HFFc6 (cell line): ENCODE measurements at regions not wholly inside any gene's neighbourhood (a gene's known extent, or its start where the extent isn't known, plus 50 kb on each side); places are given as distances from the start of the nearest gene placed in this dataset.

Experiments used
- DNase-seq: peaks from one replicate; pipeline ENCODE4 v3.0.0-alpha.2; 2018
- H3K27ac Mint-ChIP-seq: 2 replicates; pipeline ENCODE4 v1.8.0; 2020; ENCODE audit warnings: mild to moderate bottlenecking, mixed read lengths
- H3K27me3 Mint-ChIP-seq: 2 replicates; pipeline ENCODE4 v1.8.0; 2021; ENCODE audit warnings: mild to moderate bottlenecking, moderate library complexity, mixed read lengths; ENCODE audit not compliant: insufficient read depth
- H3K36me3 Mint-ChIP-seq: 2 replicates; pipeline ENCODE4 v1.8.0; 2021; ENCODE audit warnings: low read depth, mixed read lengths
- H3K4me1 Mint-ChIP-seq: 2 replicates; pipeline ENCODE4 v1.8.0; 2020; ENCODE audit warnings: low read depth, mixed read lengths
- H3K4me3 Mint-ChIP-seq: 2 replicates; pipeline ENCODE4 v1.8.0; 2020; ENCODE audit warnings: mild to moderate bottlenecking, moderate library complexity, mixed read lengths
- H3K9me3 Mint-ChIP-seq: 2 replicates; pipeline ENCODE4 v1.8.0; 2020; ENCODE audit warnings: mild to moderate bottlenecking, mixed read lengths
- TF ChIP-seq, protein P1 (sequence below): fragments of 200-600 bp; sonication (generic); IDR thresholded peaks from 2 replicates; pipeline ENCODE4 v1.5.0; 2021; ENCODE audit warnings: antibody characterized with exemption, mild to moderate bottlenecking

DNA sequence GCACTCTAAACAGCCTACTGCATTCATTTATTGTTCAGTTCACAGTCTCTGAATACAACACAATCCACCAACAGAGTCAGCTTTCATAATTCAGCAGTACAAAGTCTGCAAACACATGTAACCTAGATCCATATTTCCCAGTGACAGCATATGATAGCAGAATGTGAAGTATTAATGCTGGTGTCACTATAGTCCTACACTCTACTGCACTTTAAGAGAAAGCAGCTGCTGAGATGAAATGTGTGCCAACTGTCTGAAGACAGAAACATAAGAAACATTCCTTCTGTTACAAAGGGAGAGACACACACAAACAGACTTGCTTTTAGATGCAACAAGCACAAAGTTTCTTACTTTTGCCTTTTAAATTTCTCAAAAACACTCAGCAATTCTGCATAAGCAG is 441.8 kb downstream of the ZEB2 start:
- Mint-ChIP-seq H3K27ac (peak overlapping the region; percentile 73), H3K4me3 (peak overlapping the region; percentile 17; the same call in 1 of the 2 replicates), H3K9me3 (no peaks in the 10 kb centered on the region), H3K27me3 (no peaks in the 10 kb centered on the region; the same call in 1 of the 2 replicates), H3K36me3 (no peaks in the 10 kb centered on the region), H3K4me1 (peaks cover 61% of the 10 kb centered on the region)
- TF ChIP-seq, protein P1, sequence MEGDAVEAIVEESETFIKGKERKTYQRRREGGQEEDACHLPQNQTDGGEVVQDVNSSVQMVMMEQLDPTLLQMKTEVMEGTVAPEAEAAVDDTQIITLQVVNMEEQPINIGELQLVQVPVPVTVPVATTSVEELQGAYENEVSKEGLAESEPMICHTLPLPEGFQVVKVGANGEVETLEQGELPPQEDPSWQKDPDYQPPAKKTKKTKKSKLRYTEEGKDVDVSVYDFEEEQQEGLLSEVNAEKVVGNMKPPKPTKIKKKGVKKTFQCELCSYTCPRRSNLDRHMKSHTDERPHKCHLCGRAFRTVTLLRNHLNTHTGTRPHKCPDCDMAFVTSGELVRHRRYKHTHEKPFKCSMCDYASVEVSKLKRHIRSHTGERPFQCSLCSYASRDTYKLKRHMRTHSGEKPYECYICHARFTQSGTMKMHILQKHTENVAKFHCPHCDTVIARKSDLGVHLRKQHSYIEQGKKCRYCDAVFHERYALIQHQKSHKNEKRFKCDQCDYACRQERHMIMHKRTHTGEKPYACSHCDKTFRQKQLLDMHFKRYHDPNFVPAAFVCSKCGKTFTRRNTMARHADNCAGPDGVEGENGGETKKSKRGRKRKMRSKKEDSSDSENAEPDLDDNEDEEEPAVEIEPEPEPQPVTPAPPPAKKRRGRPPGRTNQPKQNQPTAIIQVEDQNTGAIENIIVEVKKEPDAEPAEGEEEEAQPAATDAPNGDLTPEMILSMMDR, result no peak
- no peak for DNase-seq

- no peaks in the 10 kb centered on the region for H3K36me3 Mint-ChIP-seq
- H3K9me3 Mint-ChIP-seq, result no peaks in the 10 kb centered on the region
- no peak overlapping the region for H3K4me3 Mint-ChIP-seq
- no peak for DNase-seq
- no peak overlapping the region for H3K27ac Mint-ChIP-seq
- TF ChIP-seq, protein P1, result no peak
- no peaks in the 10 kb centered on the region for H3K27me3 Mint-ChIP-seq
- H3K4me1 Mint-ChIP-seq, result peaks cover 47% of the 10 kb centered on the region
Measured at GRCh38 chr2:144074450-144074849, 445.5 kb downstream of the ZEB2 start.

DNA sequence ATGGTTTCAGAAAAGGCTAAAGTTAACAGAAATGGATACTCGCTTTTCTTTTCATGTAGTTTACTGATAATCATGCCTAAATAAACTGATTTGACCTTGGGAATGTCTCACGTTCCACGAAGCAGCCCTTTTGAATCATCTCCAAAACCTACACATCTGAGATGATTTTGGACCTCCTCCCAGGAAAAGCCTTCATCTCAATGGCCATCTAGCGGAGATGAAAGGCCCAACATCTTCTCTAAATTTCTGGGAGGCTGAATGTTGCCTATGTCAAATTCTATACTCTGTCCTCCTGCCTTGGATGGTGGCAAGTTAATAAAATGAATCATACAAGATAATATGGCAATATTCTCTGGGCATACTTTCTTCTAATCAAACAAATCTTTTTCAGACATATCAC is 448.5 kb downstream of the ZEB2 start:
- Mint-ChIP-seq H3K36me3 (no peaks in the 10 kb centered on the region), H3K27me3 (no peaks in the 10 kb centered on the region), H3K4me3 (no peak overlapping the region; the same call in 1 of the 2 replicates), H3K27ac (no peak overlapping the region), H3K4me1 (peaks cover 23% of the 10 kb centered on the region), H3K9me3 (no peaks in the 10 kb centered on the region)
- peak; percentile 71 for DNase-seq
- TF ChIP-seq, protein P1, result peak; percentile 81

DNA sequence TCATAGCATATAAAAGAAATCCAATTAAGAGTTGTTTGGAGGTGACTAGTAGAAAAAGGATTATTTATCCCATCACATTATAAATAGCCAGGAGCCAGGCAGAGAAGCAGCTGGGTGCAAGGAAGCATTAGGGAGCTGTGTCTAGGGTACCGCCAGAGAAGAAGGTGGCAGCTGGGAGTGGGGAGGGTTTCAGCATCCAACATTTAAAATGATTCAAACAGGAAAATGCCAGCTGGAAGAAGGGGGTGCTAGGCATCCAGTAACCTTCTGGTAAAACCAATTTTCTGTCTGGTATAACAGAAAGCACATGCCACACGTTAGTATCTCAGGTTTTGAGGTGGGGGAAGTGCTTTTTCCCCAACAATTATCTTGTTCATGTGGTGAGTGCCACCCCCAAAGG is 452.4 kb downstream of the ZEB2 start:
- no peak for DNase-seq
- no peaks in the 10 kb centered on the region for H3K27me3 Mint-ChIP-seq
- H3K27ac Mint-ChIP-seq, result no peak overlapping the region
- TF ChIP-seq, protein P1, result no peak
- H3K36me3 Mint-ChIP-seq, result no peaks in the 10 kb centered on the region
- H3K4me3 Mint-ChIP-seq, result no peak overlapping the region
- H3K4me1 Mint-ChIP-seq, result peaks cover 23% of the 10 kb centered on the region
- no peaks in the 10 kb centered on the region for H3K9me3 Mint-ChIP-seq

- no peaks in the 10 kb centered on the region for H3K36me3 Mint-ChIP-seq
- H3K4me3 Mint-ChIP-seq, result no peak overlapping the region
- H3K4me1 Mint-ChIP-seq, result no peaks in the 10 kb centered on the region
- H3K27ac Mint-ChIP-seq, result no peak overlapping the region
- no peaks in the 10 kb centered on the region for H3K9me3 Mint-ChIP-seq
- TF ChIP-seq, protein P1, result no peak
- no peaks in the 10 kb centered on the region for H3K27me3 Mint-ChIP-seq
- DNase-seq, result no peak
Measured at GRCh38 chr2:144063602-144064001, 456.3 kb downstream of the ZEB2 start.

DNA sequence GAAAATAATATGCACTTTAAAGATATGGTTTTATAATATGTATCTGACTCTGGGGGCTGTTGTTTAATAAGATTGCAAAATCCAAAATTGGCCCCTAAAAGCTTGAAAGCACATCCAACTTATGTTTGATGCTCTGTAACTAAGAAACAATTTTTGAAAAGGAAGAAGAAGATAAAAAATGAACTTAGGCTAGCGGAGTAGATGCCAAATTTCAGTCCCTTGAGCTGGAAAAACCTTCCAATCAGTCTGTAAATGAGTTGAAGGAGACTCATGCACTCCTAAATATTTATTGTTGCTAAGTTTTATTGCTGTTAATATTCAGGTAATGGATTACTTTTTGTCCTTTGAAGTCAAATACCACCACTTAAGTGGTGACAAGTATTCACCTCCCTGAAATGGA is 465.0 kb downstream of the ZEB2 start:
- Mint-ChIP-seq H3K9me3 (no peaks in the 10 kb centered on the region), H3K4me3 (no peak overlapping the region), H3K27ac (no peak overlapping the region), H3K27me3 (no peaks in the 10 kb centered on the region), H3K36me3 (no peaks in the 10 kb centered on the region), H3K4me1 (no peaks in the 10 kb centered on the region)
- TF ChIP-seq, protein P1, result no peak
- no peak for DNase-seq
